ENCODE measurements at regions not wholly inside any gene's neighbourhood (a gene's known extent, or its start where the extent isn't known, plus 50 kb on each side); places are given as distances from the start of the nearest gene placed in this dataset.

DNA sequence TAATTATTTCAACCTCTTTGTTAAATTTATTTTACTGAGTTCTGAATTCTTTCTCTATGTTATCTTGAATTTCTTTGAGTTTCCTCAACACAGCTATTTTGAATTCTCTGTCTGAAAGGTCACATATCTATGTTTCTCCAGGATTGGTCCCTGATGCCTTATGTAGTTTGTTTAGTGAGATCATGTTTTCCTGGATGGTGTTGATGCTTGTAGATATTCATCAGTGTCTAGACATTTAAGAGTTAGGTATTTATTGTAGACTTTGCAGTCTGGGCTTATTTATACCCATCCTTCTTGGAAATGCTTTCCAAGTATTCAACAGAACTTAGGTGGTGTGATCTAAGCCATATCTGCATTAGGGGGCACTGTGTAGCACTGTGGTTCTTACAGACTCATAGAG lies 70.2 kb upstream of the SLC27A6 start:
- TF ChIP-seq HEYL (CRISPR knock-in tag; IDR thresholded peaks at IDR 0.05) (no peak), NFE2L2 (conservative IDR thresholded peaks at IDR 0.05; ENCODE audit: low read length) (no peak), HOXA7 (CRISPR knock-in tag; IDR thresholded peaks at IDR 0.05) (no peak), FOSB (CRISPR knock-in tag; IDR thresholded peaks at IDR 0.05) (no peak), JUN (IDR thresholded peaks at IDR 0.05) (no peak), NPAS2 (CRISPR knock-in tag; IDR thresholded peaks at IDR 0.05; ENCODE audit: borderline replicate concordance) (no peak), HDAC2 (IDR thresholded peaks at IDR 0.05) (no peak), ZSCAN20 (CRISPR knock-in tag; IDR thresholded peaks at IDR 0.05) (no peak), POLR2AphosphoS2 (conservative IDR thresholded peaks at IDR 0.05; ENCODE audit: low read length) (no peak), BHLHE40 (IDR thresholded peaks at IDR 0.05; ENCODE audit: low read depth, low read length) (no peak), NR3C1 (IDR thresholded peaks at IDR 0.05) (no peak), POLR2A (IDR thresholded peaks at IDR 0.05; ENCODE audit: low read length) (no peak), CHD4 (IDR thresholded peaks at IDR 0.05; ENCODE audit: borderline replicate concordance) (no peak), FOXS1 (CRISPR knock-in tag; IDR thresholded peaks at IDR 0.05) (no peak), EHMT2 (IDR thresholded peaks at IDR 0.05; ENCODE audit: low read depth) (no peak), CBX2 (IDR thresholded peaks at IDR 0.05; ENCODE audit: borderline replicate concordance, low read depth) (no peak)
- TF ChIP-seq, protein P1, sequence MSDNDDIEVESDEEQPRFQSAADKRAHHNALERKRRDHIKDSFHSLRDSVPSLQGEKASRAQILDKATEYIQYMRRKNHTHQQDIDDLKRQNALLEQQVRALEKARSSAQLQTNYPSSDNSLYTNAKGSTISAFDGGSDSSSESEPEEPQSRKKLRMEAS (IDR thresholded peaks at IDR 0.05) = no peak
- TF ChIP-seq, protein P2, sequence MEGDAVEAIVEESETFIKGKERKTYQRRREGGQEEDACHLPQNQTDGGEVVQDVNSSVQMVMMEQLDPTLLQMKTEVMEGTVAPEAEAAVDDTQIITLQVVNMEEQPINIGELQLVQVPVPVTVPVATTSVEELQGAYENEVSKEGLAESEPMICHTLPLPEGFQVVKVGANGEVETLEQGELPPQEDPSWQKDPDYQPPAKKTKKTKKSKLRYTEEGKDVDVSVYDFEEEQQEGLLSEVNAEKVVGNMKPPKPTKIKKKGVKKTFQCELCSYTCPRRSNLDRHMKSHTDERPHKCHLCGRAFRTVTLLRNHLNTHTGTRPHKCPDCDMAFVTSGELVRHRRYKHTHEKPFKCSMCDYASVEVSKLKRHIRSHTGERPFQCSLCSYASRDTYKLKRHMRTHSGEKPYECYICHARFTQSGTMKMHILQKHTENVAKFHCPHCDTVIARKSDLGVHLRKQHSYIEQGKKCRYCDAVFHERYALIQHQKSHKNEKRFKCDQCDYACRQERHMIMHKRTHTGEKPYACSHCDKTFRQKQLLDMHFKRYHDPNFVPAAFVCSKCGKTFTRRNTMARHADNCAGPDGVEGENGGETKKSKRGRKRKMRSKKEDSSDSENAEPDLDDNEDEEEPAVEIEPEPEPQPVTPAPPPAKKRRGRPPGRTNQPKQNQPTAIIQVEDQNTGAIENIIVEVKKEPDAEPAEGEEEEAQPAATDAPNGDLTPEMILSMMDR (IDR thresholded peaks at IDR 0.05) = no peak
- TF ChIP-seq, protein P3, sequence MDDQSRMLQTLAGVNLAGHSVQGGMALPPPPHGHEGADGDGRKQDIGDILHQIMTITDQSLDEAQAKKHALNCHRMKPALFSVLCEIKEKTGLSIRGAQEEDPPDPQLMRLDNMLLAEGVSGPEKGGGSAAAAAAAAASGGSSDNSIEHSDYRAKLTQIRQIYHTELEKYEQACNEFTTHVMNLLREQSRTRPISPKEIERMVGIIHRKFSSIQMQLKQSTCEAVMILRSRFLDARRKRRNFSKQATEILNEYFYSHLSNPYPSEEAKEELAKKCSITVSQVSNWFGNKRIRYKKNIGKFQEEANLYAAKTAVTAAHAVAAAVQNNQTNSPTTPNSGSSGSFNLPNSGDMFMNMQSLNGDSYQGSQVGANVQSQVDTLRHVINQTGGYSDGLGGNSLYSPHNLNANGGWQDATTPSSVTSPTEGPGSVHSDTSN (IDR thresholded peaks at IDR 0.05) = no peak
- TF ChIP-seq, protein P4, sequence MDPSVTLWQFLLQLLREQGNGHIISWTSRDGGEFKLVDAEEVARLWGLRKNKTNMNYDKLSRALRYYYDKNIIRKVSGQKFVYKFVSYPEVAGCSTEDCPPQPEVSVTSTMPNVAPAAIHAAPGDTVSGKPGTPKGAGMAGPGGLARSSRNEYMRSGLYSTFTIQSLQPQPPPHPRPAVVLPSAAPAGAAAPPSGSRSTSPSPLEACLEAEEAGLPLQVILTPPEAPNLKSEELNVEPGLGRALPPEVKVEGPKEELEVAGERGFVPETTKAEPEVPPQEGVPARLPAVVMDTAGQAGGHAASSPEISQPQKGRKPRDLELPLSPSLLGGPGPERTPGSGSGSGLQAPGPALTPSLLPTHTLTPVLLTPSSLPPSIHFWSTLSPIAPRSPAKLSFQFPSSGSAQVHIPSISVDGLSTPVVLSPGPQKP (IDR thresholded peaks at IDR 0.05; ENCODE audit: low read depth, low read length) = no peak
- Histone ChIP-seq H3K4me1 (no peaks in the 10 kb centered on the region), H3K27ac (no peak overlapping the region), H3K4me3 (no peak overlapping the region), H3K4me2 (no peak overlapping the region), H3K9me3 (no peaks in the 10 kb centered on the region)
- ATAC-seq (no peak), DNase-seq (ENCODE audit: low read depth in 1 of 2, low spot score in 1 of 2) (no peak), FAIRE-seq (no peak)
- CTCF ChIA-PET = interaction anchor here (3.3 kb wide), 1 partner anchor 11 kb away, joined by 12 read pairs; no protein-coding TSS in a partner anchor
- POLR2A ChIA-PET = no interaction called here

DNA sequence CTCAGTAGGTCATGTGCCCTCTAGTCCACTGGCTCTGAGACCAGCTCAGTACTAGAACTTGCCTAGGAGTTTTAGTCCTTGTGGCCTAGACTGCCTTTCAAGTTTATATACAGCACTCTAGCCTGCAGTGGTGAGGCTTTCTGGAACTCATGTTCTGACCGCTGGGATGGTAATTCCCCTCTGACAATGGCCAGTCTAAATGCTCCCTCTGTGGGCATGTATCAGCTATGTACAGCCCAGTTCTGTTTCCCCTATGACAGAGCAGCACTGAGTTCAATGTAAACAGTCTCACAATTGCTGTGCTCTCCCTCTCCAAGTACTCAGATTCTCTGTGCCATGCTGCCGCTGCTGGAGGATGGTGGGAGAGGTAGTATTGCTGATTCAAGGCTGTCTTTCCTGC lies 68.6 kb upstream of the SLC27A6 start:
- Histone ChIP-seq H3K4me1 (no peaks in the 10 kb centered on the region), H3K27ac (no peak overlapping the region), H3K4me2 (no peak overlapping the region), H3K9me3 (no peaks in the 10 kb centered on the region), H3K4me3 (no peak overlapping the region)
- 43% methylated on average over 2 of the region's 2 CpGs for WGBS (ENCODE audit: missing lambda C conversion rate)
- FAIRE-seq (no peak), DNase-seq (ENCODE audit: low read depth in 1 of 2, low spot score in 1 of 2) (no peak), ATAC-seq (peak in 1 of 2 experiments; percentile 54; a peak in 4 of 6 replicates)
- ChIA-PET POLR2A (no interaction called here), CTCF (interaction anchor here (0.6 to 3.3 kb wide), 2 partner anchors 10 to 1021 kb away, joined by 3 to 12 read pairs; no protein-coding TSS in a partner anchor)
- TF ChIP-seq POLR2A (IDR thresholded peaks at IDR 0.05; ENCODE audit: low read length) = no peak
- TF ChIP-seq, protein P2 (IDR thresholded peaks at IDR 0.05) = no peak
- TF ChIP-seq TP53 (CRISPR knock-in tag; IDR thresholded peaks at IDR 0.05) = no peak
- TF ChIP-seq SREBF2 (IDR thresholded peaks at IDR 0.05) = no peak
- no peak for TF ChIP-seq RNF2 (IDR thresholded peaks at IDR 0.05; ENCODE audit: borderline replicate concordance, low read depth)
- TF ChIP-seq KDM1A (IDR thresholded peaks at IDR 0.05; ENCODE audit: low read depth) = no peak
- TF ChIP-seq, protein P5, sequence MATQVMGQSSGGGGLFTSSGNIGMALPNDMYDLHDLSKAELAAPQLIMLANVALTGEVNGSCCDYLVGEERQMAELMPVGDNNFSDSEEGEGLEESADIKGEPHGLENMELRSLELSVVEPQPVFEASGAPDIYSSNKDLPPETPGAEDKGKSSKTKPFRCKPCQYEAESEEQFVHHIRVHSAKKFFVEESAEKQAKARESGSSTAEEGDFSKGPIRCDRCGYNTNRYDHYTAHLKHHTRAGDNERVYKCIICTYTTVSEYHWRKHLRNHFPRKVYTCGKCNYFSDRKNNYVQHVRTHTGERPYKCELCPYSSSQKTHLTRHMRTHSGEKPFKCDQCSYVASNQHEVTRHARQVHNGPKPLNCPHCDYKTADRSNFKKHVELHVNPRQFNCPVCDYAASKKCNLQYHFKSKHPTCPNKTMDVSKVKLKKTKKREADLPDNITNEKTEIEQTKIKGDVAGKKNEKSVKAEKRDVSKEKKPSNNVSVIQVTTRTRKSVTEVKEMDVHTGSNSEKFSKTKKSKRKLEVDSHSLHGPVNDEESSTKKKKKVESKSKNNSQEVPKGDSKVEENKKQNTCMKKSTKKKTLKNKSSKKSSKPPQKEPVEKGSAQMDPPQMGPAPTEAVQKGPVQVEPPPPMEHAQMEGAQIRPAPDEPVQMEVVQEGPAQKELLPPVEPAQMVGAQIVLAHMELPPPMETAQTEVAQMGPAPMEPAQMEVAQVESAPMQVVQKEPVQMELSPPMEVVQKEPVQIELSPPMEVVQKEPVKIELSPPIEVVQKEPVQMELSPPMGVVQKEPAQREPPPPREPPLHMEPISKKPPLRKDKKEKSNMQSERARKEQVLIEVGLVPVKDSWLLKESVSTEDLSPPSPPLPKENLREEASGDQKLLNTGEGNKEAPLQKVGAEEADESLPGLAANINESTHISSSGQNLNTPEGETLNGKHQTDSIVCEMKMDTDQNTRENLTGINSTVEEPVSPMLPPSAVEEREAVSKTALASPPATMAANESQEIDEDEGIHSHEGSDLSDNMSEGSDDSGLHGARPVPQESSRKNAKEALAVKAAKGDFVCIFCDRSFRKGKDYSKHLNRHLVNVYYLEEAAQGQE (IDR thresholded peaks at IDR 0.05) = no peak
- TF ChIP-seq JUN (IDR thresholded peaks at IDR 0.05) = no peak
- no peak for TF ChIP-seq HOXA7 (CRISPR knock-in tag; IDR thresholded peaks at IDR 0.05)
